WTC11 (cell line): ENCODE measurements at regions not wholly inside any gene's neighbourhood (a gene's known extent, or its start where the extent isn't known, plus 50 kb on each side); places are given as distances from the start of the nearest gene placed in this dataset.

Experiments
- AFF4 ChIP-seq: sonication (generic); formaldehyde crosslinking; IDR thresholded peaks from 2 replicates; pipeline ENCODE4 v1.8.1; 2023; ENCODE audit warnings: mild to moderate bottlenecking, missing genetic modification reagents, borderline replicate concordance
- CTCF ChIP-seq: fragments of 200-600 bp; IDR thresholded peaks from 2 replicates; pipeline ENCODE4 v1.8.0; 2022; ENCODE audit warnings: antibody characterized with exemption
- ESRRA ChIP-seq: sonication (generic); formaldehyde crosslinking; IDR thresholded peaks from 2 replicates; pipeline ENCODE4 v1.8.1; 2022; ENCODE audit warnings: mild to moderate bottlenecking, missing genetic modification reagents, borderline replicate concordance
- MXD4 ChIP-seq: fragments of 250-450 bp; sonication (Bioruptor Pico); IDR thresholded peaks from 2 replicates; pipeline ENCODE4 v1.8.0; 2021; ENCODE audit warnings: mild to moderate bottlenecking, moderate library complexity, borderline replicate concordance
- PRDM15 ChIP-seq: sonication (generic); formaldehyde crosslinking; IDR thresholded peaks from 2 replicates; pipeline ENCODE4 v1.8.0; 2022; ENCODE audit warnings: missing genetic modification reagents
- RELA ChIP-seq: sonication (generic); formaldehyde crosslinking; IDR thresholded peaks from 2 replicates; pipeline ENCODE4 v1.8.1; 2022; ENCODE audit warnings: missing genetic modification reagents, mild to moderate bottlenecking, borderline replicate concordance
- SMAD3 ChIP-seq: sonication (generic); formaldehyde crosslinking; IDR thresholded peaks from 2 replicates; pipeline ENCODE4 v1.8.0; 2022; ENCODE audit warnings: missing genetic modification reagents, mild to moderate bottlenecking, borderline replicate concordance

GRCh38 chr2:43133336-43133707 lies 93.1 kb downstream of the ZFP36L2 start:
- TF ChIP-seq AFF4 (CRISPR knock-in tag) (no peak), PRDM15 (CRISPR knock-in tag) (no peak), CTCF (no peak), SMAD3 (CRISPR knock-in tag) (no peak), ESRRA (no peak), RELA (CRISPR knock-in tag) (no peak), MXD4 (no peak)
